ENCODE measurements at regions not wholly inside any gene's neighbourhood (a gene's known extent, or its start where the extent isn't known, plus 50 kb on each side); places are given as distances from the start of the nearest gene placed in this dataset.

- TF ChIP-seq CTCF (IDR thresholded peaks at IDR 0.05; ENCODE audit: insufficient read depth, low read length, poor library complexity, severe bottlenecking) (no peak), EZH2phosphoT487 (conservative IDR thresholded peaks at IDR 0.05; ENCODE audit: low read length) (no peak)
These were observed 373.1 kb downstream of the TGFB2 start for GRCh38 chr1:218718206-218718605.
